GM21723 (cell line): ENCODE measurements at regions not wholly inside any gene's neighbourhood (a gene's known extent, or its start where the extent isn't known, plus 50 kb on each side); places are given as distances from the start of the nearest gene placed in this dataset.
"Not testable (repeated sequence)": the region's sequence is repeated elsewhere in the genome, so short reads cannot be mapped to it uniquely, and the experiment has no call there.

Experiments
- ATAC-seq: cut with Tn5 transposase; IDR thresholded peaks from one replicate; pipeline ENCODE4 v1.9.1; 2021; ENCODE audit warnings: mild to moderate bottlenecking, moderate library complexity; ENCODE audit not compliant: unreplicated experiment

DNA sequence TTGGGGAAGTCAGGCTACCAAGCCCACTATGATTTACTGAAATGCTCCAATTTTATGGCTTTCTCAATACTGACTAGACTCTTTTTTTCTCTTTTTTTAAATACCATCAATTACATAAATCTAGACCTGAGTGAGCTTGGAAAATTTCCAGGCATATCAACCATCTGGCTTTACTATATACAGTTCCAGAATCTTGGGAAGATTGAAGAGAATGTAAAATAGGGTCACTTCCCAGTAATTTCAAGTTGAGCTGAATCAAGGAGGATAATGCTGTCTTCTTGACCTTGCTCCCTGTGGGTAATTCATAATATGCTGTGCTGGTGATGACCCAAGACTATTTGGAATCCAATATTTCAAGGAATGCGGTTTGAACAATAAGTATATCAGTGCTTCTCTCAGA is 108.1 kb downstream of the MAP3K21 start:
- no peak for ATAC-seq

DNA sequence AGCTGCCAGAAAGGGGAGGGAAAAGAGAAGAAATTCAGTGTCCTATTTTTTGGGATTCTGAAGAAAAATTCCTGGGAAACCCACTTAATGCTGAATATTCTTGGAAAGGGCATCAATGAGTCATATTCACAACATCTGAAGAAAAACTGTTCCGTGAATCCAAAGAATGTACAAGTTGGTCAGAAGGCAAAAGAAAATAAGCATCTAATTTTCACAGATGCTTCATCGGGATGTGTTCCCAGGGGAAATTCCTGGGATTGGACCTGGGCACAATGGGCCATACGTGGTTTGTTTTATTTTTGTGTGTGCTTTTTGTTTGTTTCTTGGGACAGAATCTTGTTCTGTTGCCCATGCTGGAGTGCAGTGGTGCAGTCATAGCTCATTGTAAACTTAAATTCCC is 112.2 kb downstream of the MAP3K21 start:
- no peak for ATAC-seq

DNA sequence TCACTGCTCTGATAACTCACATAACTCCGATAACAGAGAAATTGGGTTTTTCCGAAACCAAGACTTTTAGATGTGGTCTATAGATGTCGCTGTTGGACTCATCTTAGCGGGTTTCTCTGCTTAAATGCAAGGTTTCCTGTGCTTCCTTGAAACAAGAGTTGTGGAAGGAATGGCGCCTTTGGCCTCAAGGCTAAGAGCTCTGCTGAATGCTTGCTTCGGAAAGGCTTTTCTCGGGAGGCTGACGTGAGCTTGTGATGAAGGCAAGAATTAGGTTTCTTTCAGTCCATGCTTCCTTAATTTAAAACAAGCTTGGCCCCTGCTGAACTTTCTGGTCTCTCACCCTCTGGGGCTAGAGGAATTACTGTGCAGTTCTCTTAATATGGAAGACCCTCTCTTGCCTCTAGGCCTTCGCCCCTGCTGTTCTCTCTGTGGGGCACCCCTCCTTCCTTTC is 113.5 kb downstream of the MAP3K21 start:
- ATAC-seq, result peak; percentile 54

DNA sequence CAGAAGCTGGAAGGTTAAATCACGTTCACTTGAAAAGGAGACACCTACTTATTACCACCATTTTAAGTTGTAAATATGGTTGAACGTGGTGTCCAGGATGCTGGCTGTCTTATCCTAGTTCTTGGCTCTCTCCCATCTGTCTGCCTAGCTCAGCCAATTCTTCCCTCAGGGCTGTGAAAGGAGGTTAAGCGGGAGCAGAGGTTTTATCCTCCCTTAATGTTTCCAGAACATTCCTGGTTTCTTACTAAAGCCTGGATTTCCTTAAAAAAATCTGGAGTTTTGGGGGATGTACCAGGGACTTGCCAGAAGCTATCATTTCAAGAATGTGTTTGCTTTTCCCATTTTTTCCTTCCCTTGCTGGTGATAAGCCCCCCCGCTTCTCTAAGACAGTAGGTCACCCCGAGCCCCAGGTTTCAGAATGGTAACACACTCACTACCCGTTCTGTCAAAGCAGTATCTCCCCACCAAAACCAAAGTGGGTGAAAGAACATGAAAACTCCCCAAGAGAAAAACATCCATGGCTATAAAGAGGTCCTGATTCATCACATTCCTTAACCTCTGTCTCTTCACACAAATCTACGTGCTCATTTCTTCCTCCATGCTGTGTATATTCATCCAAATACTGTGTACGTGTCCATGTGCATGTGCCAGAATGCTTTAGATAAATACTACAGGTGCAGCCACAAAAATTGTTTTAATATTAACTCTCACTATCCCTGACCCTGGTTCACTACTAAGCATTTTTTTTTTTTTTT is 114.7 kb downstream of the MAP3K21 start:
- no peak for ATAC-seq

DNA sequence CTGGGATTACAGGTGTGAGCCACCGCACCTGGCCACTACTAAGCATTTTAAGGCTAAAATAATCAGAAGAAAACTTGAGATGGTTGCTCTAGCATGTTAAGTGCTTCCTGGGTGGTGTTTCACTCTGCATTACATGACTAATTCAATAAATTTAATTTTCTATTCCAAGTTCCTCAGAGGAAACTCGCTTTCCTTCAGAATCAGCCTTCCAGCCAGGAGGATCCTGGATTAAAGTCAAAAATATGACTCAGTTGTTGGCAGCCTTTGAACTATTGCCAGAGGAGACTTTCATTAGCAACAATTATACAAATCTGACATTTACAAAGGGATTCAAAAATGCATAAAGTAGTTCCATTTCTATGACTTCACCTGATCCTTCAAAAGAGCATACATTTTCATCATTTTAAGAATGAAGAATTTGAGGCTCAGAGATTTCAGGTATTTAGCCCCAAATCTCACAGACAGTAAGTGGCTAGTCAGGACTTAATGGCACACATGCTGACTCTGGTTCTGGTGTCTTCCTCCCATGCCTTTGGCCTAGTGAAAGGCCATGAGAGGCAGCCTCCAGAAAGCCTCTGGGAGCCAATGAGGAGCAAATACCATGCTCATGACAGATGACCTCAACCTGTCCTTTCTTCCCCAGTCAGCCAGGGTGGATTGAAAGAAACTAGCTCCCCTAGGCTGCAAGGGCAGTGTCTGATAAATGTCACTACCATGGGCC is 115.7 kb downstream of the MAP3K21 start:
- ATAC-seq, result no peak

DNA sequence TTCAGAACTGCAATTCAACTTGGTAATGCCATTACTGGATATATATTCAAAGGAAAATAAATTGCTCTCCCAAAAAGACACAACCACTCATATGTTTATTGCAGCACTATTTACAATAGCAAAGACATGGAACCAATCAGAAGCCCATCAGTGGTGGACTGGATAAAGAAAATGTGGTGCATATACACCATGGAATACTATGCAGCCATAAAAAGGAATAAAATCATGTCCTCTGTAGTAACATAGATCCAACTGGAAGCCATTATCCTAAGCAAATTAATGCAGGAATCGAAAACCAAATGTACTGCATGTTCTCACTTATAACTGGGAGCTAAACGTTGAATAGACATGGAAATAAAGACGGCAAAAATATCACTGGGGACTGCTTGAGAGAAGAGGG is 117.0 kb downstream of the MAP3K21 start:
- ATAC-seq, result no peak

DNA sequence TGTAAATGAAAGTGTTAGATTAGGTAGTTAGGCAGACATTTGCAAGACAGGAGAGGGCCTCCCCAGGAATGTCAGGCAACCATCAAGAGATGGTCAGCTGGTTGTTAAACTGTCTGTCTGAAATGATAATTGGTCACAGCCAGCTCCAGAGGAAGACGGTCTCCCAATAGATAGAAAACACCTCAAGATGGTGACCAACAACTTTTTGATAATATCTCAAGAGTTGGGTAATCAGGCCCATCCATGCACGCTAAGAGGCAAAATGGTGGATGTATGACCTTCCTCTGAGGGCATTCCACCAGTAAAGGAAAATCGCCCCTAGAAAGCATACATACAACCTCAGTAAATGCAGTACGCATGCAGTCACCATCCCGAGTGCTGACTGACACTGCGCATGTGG is 118.2 kb downstream of the MAP3K21 start:
- ATAC-seq, result no peak

DNA sequence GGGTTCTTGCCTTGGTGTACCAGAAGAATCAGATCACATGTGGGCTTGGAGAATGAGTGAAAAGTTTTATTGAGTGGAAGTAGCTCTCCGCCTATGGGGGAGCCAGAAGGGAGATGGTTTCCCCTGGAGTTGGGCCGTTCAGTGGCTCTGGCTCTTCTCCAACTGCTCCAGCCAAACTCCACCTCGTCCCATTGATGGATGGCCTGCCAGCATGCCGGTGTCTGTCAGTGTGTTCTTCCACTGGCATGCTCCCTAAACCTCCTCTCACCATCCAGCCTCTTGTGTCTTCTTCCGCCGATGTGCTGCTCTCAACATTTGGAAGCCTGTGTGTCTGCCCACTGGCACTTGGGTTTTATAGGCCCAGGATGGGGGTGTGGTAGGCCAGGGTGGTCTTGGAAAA is 119.4 kb downstream of the MAP3K21 start:
- no peak for ATAC-seq

DNA sequence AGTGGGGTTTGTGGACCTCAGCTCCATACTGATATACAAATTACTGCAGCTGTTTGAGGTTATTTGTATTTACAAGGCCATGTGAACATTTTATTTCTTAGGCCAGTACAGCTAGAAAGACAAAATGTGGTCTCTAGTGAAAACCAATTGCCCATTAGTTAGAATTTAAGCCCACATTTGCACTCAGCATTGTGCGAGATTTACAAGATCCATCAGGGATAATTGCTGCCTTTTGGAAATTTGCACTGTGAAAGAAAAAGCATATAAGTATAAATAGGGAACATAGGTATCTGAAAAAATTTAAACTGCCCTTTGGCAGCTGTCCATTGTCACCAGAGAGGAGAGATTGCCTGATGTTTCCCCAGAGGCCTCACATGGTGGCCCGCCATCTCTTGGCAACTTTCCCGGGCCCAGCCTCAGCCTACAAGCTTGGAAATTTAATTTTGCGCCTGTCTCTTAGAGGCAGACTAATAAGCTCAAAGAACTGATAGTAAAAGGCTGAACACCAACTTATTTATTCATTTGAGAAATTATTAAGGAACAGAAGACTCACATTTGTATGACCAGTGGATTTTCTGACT is 120.7 kb downstream of the MAP3K21 start:
- no peak for ATAC-seq

DNA sequence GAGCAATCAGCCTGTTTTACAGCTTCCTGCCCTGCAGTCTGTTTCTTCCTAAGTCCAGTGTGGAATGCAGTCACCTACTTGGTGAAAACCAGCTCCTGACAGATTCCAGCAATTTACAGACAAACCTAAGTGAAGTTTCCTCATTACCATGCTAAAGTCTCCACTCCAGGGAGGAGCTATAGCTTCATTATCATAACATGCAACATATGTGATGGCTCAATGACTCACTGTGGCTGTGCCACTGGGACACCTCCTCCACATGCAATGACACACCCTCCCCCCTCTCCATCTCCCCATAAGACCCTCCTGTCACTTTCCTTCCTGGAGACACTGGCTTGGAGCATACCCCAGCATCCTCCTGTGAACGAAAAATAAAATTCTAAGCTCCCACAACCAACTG is 125.2 kb downstream of the MAP3K21 start:
- no peak for ATAC-seq

DNA sequence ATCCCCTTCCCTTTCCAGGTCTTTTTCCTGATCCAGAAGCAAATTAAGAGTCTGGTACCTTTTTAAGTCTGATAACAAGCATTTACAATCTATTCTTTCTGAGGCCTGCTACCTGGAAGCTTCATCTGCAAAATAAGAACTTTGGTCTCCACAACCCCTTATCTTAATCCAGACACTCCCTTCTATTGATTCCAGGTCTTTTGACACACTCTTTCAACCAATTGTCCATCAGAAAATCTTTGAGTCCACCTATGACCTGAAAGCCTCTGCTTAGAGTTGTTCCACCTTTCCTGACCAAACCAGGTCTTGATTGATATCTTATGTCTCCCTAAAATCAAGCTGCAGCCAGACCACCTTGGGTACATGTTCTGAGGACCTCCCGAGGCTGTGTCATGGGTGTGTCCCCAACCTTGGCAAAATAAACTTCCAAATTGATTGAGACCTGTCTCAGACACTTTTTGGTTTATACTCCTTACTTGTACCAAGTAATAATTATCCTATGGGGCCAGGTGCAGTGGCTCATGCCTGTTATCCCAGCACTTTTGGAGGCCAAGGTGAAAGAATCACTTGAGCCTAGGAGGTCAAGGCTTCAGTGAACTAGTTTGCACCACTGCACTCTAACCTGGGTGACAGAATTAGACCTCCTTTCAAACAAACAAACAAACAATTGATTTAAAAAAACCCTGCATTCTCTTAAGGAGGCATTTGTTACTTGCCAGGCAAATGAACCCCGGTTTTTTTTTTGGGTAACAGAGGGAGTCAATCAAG is 126.1 kb downstream of the MAP3K21 start:
- ATAC-seq, result no peak

DNA sequence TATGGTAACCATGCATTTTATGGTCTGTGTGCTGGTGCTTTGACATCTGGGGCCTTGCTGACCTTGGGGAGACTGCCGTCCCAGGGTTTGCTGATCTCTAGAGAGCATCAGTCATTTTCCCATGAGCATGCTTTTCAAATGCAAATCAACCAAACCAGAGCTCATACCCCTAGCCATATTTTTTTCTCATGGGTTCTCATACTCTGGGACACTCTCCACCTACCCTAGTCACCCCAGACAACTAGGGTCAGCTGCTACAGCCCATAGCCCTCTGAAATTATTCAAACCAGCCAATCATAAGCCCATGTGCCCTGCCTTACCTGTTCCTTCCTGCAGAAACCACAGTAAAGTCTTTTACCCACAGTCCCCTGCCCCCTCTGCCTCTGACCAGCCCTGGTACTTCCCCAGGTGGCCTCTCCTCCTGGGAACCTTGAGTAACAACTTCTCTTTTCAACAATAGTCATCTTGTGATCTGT is 132.0 kb downstream of the MAP3K21 start:
- peak; percentile 78 for ATAC-seq

DNA sequence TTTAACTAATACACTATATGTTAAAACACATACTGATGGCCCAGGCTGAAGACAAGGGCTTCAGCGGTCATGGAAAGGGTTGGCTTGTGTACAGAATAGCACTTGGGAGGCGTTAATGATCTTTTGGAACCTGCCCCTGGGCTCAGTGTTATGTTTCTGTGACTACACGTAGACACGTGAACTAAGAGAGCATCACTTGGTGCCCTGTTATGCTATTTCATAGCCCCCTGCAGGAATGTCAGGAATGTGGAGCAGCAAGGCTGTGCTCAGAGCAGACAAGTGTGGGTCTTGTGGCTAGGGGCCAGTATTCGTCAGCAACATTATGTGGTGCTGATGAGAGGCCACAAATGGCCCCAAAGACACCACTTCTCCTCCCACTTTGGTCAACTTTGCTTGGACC is 132.4 kb downstream of the MAP3K21 start:
- ATAC-seq, result peak; percentile 25

DNA sequence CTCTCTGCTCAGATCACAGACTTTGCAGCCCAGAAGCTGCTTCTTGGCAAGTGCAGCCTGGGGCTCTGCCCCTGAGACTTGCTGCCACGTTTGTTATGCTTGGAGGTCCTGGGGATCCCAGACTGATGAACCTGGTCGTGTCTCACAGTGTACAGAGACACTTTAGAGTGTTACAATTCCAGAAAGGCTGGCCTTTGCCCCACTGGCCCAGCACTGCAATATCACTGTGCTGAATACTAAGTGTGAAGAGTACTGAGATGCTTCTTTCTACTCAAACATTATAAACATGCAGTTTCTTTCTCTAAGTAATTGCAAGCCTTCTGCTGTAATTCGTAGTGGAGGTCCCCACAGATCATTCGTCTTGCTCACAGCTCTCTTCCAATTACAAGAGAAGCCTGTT is 133.2 kb downstream of the MAP3K21 start:
- ATAC-seq, result no peak

DNA sequence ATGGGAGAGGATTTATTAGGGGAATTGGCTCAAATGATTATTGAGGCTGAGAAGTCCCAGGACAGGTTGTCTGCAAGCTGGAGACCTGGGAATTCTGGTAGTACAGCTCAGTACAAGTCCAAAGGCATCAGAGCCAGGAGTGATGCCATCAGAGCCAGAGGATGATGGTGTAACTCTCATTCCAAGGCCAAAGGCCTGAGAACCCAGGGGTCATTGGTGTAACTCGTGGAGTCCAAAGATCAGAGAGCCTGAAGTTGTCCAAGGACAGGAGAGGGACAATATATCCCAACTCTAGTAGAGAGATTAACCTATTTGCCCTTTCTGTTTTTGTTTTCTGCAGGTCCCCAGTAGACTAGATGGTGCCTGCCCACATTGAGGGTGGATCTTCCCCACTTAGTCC is 134.3 kb downstream of the MAP3K21 start:
- no peak for ATAC-seq

DNA sequence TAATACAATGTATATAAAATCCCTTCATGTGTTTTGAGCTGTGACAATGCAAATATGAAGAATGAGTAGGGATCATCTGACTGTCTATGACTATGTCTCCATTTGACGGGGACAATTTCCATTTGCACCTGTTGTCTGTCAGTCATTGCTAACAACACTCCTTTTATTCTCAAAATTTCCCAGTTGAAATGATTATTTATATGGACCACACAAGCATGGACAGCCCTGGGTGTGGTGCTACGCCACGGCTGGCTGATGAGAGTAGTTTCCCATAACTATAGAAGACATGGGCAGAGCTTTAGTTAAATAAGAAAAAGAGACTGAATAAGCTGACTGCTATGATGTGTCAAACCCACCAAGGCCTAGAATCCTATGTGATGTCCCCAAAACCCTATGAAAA is 135.8 kb downstream of the MAP3K21 start:
- ATAC-seq, result no peak

DNA sequence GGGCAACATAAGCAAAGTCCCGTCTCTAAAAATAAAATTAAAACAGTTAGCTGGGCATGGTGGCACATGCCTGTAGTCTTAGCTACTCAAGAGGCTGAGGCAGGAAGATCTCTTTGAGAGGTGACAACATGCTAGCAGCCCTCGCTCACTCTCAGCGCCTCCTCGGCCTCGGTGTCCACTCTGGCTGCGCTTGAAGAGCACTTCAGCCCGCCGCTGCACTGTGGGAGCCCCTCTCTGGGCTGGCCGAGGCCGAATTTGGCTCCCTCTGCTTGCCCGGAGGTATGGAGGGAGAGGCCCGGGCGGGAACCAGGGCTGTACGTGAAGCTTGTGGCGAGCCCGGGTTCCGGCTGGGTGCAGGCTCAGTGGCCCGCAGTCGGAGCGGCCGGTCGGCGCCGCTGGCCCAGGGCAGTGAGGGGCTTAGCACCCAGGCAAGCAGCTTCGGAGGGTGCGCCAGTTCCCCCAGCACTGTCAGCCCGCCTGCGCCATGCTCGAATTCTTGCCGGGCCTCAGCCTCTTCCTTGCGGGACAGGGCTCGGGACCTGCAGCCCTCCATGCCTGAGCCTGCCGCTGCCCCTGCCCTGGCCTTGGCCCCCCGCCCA is 138.3 kb downstream of the MAP3K21 start:
- ATAC-seq, result no peak

DNA sequence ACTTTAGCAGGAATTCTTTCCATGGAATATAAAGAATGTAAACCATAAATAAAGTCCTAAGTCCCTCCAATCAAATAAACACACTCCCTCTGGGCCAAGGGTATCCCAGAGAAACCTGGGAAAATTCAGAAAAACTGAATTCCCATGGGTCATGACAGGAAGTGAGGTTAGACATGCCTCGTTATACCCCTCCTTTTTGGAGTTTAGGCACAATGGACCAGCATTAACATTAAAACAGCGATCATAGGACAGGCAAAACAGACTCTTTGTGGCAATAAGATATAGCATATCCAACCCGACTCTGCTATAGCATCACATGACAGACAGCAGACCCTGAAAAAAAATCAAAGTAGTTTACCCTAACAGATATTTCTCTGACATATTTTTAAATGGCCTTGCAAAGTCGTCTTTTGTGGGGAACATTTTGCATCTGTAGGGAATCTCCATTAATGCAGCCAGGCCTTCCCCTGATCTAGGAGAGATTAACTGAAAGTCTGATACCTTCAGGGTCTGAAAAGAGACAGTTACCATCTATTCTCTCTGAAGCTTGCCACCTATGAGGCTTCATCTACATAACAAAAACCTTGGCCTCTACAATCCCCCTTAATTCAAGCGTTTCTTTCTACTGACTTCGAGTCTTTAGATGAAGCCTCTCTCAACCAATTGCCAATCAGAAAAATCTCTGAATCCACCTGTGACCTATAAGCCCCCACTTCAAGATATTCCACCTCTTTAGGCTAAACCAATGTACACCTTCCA is 143.0 kb upstream of the KCNK1 start:
- ATAC-seq, result no peak

DNA sequence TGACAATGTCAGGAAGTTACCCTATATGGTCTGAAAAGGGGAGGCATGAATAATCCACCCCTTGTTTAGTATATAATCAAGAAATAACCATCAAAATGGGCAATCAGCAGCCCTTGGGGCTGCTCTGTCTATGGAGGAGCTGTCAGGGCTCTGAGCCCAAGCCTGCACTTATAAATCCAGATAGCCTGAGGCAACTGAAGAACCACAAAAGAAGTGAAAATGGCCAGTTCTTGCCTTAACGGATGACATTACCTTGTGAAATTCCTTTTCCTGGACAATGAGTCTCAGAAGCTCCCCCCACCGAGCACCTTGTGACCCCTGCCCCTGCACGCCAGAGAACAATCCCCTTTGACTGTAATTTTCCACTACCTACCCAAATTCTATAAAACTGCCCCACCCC is 142.1 kb upstream of the KCNK1 start:
- not testable (repeated sequence) for ATAC-seq

DNA sequence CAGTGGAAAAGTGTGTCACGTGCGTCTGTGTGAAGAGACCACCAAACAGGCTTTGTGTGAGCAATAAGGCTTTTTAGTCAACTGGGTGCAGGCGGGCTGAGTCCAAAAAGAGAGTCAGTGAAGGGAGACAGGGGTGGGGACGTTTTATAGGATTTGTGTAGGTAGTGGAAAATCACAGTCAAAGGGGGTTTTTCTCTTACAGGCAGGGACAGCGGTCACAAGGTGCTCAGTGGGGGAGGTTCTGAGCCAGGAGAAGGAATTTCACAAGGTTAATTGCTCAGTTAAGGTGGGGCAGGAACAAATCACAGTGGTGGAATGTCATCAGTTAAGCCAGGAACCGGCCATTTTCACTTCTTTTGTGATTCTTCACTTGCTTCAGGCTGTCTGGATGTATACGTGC is 141.1 kb upstream of the KCNK1 start:
- ATAC-seq, result not testable (repeated sequence)
